GM18867 (cell line): ENCODE measurements at regions not wholly inside any gene's neighbourhood (a gene's known extent, or its start where the extent isn't known, plus 50 kb on each side); places are given as distances from the start of the nearest gene placed in this dataset.
"Not testable (repeated sequence)": the region's sequence is repeated elsewhere in the genome, so short reads cannot be mapped to it uniquely, and the experiment has no call there.

ENCODE experiments used
- ATAC-seq: cut with Tn5 transposase; IDR thresholded peaks from one replicate; pipeline ENCODE4 v1.9.1; 2021; ENCODE audit warnings: mild to moderate bottlenecking, moderate library complexity; ENCODE audit not compliant: unreplicated experiment

- ATAC-seq: no peak
Observed at GRCh38 chr18:1648712-1649111, 744.0 kb downstream of the ADCYAP1 start.

- ATAC-seq: no peak
Observed at GRCh38 chr18:1652018-1652417, 747.3 kb downstream of the ADCYAP1 start.

GRCh38 chr18:1653873-1654272 is 749.2 kb downstream of the ADCYAP1 start:
- no peak for ATAC-seq

GRCh38 chr18:1657876-1658275 is 753.2 kb downstream of the ADCYAP1 start:
- ATAC-seq: no peak

- ATAC-seq: no peak
Observed at GRCh38 chr18:1658908-1659566, 754.4 kb downstream of the ADCYAP1 start.

- peak; percentile 86 for ATAC-seq
Observed at GRCh38 chr18:1663879-1664705, 759.4 kb downstream of the ADCYAP1 start.

- no peak for ATAC-seq
Observed at GRCh38 chr18:1665079-1665478, 760.4 kb downstream of the ADCYAP1 start.

- no peak for ATAC-seq
Observed at GRCh38 chr18:1668279-1668678, 763.6 kb downstream of the ADCYAP1 start.

GRCh38 chr18:1671710-1672109 is 767.0 kb downstream of the ADCYAP1 start:
- not testable (repeated sequence) for ATAC-seq

- ATAC-seq: no peak
Observed at GRCh38 chr18:1676387-1676786, 771.7 kb downstream of the ADCYAP1 start.

GRCh38 chr18:1680108-1680507 is 775.4 kb downstream of the ADCYAP1 start:
- no peak for ATAC-seq

GRCh38 chr18:1691863-1692262 is 787.2 kb downstream of the ADCYAP1 start:
- ATAC-seq: no peak

- no peak for ATAC-seq
Observed at GRCh38 chr18:1708006-1708405, 803.3 kb downstream of the ADCYAP1 start.

- ATAC-seq: no peak
Observed at GRCh38 chr18:1710114-1710513, 805.4 kb downstream of the ADCYAP1 start.

- no peak for ATAC-seq
Observed at GRCh38 chr18:1732143-1732542, 827.5 kb downstream of the ADCYAP1 start.

- no peak for ATAC-seq
Observed at GRCh38 chr18:1746131-1746530, 825.2 kb downstream of the METTL4 start.

- no peak for ATAC-seq
Observed at GRCh38 chr18:1751249-1751648, 820.1 kb downstream of the METTL4 start.

- ATAC-seq: no peak
Observed at GRCh38 chr18:1760901-1761300, 810.4 kb downstream of the METTL4 start.

- no peak for ATAC-seq
Observed at GRCh38 chr18:1774261-1774660, 797.0 kb downstream of the METTL4 start.

GRCh38 chr18:1777843-1778242 is 793.5 kb downstream of the METTL4 start:
- ATAC-seq: no peak

GRCh38 chr18:1778496-1779178 is 792.7 kb downstream of the METTL4 start:
- ATAC-seq: no peak

GRCh38 chr18:1779587-1779986 is 791.7 kb downstream of the METTL4 start:
- no peak for ATAC-seq
